Mammary epithelial cell (primary cell): ENCODE measurements at regions not wholly inside any gene's neighbourhood (a gene's known extent, or its start where the extent isn't known, plus 50 kb on each side); places are given as distances from the start of the nearest gene placed in this dataset.

ENCODE experiments used
- EZH2 ChIP-seq: IDR thresholded peaks from 2 replicates; pipeline ENCODE4 v1.6.1; 2012; ENCODE audit warnings: low read length, inconsistent platforms, borderline replicate concordance
- TF ChIP-seq, protein P1 (sequence below), 2 donors: IDR thresholded peaks in 1 of 2; conservative IDR thresholded peaks in 1 of 2; 2 replicates each; pipeline ENCODE4 v1.5.1; 2011 to 2012; ENCODE audit warnings: inconsistent platforms in 2 of 2, low read length in 2 of 2, mild to moderate bottlenecking in 2 of 2, control low read depth in 1 of 2, low read depth in 1 of 2; ENCODE audit not compliant: insufficient read depth in 1 of 2; ENCODE audit errors: extremely low read depth in 1 of 2

DNA sequence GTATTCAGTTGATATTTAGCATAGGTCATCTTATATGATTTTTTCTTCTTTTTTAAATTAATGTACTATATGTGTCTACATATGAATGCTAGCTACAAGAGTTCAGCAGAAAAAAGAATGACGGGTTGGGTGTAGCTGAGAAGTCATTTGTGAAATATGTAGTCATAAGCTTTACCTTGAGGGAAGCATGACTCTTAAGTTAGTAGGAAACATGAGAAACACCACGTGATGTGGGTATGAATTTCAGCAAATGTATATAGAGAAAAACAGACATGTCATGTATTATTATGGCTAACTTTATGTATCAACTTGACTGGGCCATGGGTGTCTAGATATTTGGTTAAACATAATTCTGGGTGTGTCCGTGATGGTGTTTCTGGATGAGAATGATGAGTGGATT, 125.0 kb downstream of the RAP2B start:
- TF ChIP-seq, protein P1, sequence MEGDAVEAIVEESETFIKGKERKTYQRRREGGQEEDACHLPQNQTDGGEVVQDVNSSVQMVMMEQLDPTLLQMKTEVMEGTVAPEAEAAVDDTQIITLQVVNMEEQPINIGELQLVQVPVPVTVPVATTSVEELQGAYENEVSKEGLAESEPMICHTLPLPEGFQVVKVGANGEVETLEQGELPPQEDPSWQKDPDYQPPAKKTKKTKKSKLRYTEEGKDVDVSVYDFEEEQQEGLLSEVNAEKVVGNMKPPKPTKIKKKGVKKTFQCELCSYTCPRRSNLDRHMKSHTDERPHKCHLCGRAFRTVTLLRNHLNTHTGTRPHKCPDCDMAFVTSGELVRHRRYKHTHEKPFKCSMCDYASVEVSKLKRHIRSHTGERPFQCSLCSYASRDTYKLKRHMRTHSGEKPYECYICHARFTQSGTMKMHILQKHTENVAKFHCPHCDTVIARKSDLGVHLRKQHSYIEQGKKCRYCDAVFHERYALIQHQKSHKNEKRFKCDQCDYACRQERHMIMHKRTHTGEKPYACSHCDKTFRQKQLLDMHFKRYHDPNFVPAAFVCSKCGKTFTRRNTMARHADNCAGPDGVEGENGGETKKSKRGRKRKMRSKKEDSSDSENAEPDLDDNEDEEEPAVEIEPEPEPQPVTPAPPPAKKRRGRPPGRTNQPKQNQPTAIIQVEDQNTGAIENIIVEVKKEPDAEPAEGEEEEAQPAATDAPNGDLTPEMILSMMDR (conservative IDR thresholded peaks at IDR 0.05 in 1 of 2, IDR thresholded peaks at IDR 0.05 in 1 of 2; ENCODE audit: extremely low read depth in 1 of 2, insufficient read depth in 1 of 2, low read depth in 1 of 2, low read length in 2 of 2) = no peak
- TF ChIP-seq EZH2 = no peak
